ENCODE measurements at regions not wholly inside any gene's neighbourhood (a gene's known extent, or its start where the extent isn't known, plus 50 kb on each side); places are given as distances from the start of the nearest gene placed in this dataset.

DNA sequence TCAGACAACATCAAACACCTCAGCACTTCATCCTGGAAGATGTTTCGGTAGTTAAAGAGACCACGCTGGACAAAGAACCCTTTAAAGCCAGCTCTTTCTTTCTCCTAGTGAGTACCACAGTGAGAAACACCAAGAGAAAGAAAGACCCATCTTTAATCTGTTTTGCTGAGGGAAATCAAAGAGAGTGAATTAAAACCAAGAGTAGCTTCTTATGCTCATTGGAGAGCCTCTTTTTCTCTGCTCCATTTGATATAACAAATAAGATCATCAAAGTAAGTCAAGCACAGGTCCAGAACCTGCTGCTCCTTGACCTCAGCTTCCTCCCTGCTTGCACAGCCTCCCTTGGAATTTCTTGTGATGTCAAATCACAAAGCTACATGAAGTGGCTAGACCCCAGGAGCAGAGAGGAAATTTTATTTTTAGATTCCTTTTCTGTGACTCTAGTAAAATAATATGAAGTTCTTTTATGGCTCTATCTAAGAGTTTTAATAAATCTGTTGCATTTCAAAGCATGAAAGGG is 436.4 kb downstream of the C3orf38 start:
- no peak for DNase-seq

DNA sequence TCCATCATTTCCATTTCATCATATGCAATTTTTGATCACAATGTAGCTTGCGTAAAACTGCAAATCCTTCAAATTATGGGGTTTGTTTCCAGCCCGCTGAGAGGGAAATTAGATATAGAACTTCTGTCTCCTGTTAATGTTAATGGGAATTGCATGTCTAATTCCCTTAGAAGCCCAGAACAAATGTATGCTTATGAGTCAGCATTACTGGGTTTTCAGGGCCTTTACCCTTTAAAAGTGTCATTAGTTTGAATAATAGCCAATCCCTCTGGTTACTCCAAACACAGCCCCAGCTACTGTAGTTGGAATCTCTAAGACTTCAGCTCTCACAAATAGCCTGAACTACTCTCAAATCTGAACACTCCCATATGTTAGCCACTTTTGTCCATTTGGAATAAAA is 439.4 kb downstream of the C3orf38 start:
- peak; percentile 52 for DNase-seq

DNA sequence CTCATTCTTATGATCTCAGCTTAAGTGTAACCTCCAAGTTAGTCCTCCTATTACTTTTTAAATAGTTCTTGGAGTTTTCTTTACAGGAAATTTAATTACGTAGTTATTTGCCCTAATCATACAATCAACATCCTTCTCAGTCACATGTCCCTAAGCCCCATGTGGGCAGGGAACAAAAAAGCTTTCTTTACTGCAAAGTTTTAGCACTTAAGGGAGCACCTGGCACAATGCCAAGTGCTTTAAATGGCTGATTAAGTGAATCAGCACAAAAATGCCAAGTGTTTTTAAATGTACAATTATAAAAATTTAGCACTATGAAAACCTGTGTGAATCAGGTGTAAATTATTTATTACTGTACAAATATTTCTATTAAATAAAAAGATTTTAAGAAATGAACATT is 445.3 kb downstream of the C3orf38 start:
- no peak for DNase-seq

DNA sequence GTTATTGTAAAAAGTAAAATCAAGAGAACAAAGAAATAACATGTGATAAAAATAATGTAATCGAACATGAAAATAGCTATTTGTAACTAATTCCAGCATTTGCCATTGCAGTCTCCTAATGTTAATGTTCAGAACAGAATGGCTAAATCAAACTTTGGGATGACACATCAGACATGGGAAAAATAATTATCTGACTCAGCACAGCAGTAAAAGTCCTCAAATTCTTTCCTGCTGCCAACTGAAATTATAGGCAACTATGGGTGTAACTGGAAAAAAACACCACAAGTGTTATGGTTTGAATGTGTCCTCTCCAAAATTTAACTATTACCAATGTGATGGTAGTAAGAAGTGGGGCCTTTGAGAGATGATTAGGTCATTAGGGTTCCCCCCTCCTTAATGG is 446.7 kb downstream of the C3orf38 start:
- DNase-seq = no peak

DNA sequence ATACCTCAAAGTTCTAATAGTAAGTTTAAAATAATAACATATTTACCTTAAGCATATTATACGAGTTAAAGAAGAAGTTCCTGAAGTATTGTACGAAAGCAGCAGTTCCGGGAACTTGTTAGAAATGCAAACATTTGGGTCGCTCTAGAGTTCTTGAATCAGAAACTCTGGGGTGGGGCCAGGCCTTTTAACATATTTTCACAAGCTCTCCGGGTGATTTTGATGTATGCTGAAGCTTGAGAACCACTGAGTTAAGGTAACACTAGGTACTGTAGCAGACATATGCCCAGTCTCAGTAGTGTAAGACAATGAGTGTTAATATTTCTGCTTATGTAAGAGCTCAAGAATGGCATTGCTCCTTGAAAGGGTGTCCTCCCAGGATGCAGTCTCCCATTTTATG is 461.1 kb downstream of the C3orf38 start:
- no peak for DNase-seq

DNA sequence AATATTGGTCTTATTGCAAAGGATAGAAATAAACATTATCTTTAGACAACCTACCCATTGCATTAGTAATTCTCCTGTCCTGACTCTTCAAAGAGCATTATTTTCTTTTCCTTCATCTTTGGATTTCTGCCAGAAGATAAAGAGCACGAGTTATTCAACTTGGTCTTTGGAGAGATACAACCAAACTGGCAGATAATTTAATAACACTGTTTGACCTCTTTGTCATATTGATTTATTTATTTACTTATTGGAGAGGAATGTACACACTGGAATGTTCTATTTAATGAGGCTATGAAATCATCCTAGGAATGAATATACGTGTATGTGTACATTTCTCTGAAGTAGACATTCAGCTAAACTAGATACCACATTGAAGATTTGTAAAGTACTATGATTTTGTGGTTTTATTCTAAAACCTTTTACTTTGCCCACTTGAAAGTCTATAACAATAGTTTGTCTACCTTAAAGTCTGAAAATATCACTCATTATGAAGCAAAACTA is 462.1 kb downstream of the C3orf38 start:
- peak; percentile 61 for DNase-seq

DNA sequence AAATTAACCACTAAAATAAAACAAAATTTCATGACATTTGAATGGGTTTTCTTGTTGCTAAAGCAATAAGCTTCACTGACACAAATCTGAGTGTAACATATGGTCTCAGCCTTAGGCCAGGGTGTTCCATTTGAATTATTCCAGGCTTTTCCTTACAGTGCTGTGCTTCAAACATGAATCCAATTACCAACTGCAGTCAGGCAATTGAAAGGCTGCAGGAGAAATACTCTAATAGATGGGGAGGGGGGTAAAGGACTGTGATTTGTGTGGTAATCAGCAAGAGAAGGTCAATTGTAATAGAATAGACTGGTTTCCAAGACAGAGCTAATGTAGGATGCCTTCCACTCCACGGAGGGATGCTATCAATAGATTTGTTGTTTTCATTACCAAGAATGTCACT is 466.7 kb downstream of the C3orf38 start:
- peak; percentile 87 for DNase-seq

DNA sequence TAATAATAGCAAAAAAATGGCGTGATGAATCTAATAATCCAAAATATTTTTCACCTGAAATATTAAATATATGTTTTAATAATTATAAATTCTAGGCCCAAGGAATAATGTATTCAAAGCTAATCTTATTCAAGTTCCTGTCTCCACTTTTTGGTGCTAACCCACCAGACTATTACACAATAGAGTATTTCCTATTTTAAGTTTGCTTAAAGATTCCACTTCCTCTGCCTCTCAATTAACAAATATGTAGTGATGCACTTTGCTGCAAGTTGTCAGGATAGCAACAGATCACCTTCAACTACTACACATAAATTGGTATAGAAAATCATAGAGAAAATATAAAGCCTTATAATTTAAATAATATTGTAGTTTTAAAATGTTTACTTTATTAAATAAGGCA is 467.5 kb downstream of the C3orf38 start:
- no peak for DNase-seq

DNA sequence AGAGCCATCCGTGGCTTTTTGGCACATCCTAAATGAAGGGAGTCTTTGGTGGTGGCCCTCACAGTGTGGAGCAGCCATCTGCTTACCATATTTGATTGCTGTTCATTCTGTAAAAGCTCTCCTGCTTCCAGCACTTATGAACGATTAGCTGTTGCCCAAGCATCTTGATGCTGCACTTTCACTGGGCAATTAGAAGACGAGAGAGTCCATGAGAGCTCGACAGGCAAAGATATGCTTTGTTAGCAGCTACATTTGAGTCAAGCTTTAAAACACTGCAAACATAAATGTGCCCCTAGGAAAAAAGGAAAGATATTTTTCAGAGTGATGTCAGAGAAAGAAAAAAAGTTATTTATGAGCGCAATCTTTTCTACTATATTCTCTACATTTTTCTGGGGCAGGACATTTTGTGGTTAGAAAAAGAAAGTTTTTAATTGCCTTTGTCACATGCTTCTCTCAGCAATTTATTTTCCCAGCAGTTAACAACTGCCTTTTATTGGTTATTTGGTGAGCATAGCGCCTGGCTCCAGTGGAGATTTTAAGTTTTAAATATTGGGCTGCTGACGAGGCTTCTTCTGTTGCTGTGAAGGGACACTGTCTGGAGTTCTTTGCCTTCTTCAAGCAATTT is 468.4 kb downstream of the C3orf38 start:
- peak; percentile 93 for DNase-seq

DNA sequence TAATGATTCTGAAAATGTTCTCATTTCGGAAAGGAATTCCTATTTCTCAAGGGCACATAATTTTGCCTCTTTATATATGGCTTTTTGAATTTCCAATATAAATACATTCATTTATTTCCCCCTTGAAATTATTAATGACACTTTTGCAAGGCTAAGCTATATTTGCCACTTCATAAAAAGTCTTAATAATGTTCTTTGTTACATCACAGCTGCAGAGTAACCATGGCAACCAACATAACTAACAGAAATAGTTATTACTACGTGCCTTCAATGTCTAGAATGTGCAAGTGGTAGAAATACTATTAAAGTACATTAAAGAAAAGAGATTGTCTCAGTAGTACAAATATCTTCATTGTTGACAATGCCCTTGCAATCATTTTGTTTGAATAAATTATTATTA is 471.8 kb downstream of the C3orf38 start:
- DNase-seq = no peak

DNA sequence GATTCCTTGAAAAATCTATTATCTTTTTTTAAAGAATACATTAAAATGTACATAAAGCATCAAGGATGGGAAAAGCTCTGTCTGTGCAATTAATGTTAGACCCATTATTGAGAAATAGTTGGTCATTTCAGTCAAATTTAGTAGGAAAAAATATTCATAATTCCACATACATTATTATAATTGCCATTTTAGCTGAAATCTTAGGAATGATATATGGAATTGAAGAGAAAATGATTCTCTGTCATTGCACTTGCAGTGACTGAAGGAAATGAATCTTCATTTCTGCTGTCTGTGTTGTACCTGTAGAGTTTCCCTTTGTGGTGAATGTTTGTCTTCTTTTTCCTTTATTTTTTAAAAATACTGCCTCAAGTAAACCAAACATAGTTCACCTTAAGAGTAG is 473.9 kb downstream of the C3orf38 start:
- DNase-seq = no peak

DNA sequence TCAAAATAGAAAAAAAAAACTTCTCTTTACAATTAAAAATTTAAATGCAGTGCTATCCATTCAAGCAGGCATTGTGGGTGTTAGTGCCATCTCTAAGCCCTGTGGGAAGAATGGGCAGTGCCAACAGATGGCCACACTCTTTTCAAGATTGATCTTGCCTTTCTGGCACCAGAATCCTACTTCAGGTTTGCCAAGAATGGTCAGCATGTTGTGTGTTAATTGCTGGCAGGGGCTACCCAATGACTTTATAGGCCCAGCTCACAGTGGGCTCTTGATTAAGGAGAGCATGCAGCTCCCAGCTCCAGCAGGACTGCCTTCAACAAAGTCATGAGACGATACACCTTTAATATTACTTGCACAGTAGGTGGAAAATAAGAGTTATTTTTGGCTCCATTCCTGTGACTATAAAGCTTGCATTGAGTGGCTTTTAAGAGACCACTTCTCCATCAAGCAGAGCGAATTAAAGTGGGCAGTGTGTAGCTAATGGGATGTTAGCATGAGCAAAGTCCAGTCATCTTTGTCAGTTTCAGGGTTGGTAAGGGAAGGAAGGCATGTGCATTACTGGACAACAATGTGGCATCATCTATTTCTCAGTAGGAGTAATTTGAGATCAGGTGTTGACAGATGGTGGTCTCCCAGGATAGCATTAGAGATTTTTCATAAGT is 476.8 kb downstream of the C3orf38 start:
- peak; percentile 97 for DNase-seq

DNA sequence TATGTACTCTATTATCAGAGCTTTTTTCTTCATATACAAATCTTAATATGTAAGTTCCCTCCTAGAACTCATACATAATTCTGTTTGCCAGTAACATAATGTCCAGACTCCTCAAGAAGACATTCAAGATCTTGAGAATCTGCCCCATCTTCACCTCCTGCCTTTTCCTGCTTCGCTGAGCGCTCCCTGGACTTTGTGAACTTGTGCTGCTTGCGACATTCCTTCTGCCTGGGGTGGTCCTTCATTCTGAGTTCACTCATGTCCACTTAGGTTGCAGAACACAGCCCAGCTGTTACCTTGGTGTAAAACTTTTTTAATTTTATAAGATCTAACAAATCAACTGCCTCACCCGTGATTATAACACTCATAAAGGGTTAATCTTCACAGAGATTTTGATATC is 478.5 kb upstream of the EPHA3 start:
- no peak for DNase-seq

DNA sequence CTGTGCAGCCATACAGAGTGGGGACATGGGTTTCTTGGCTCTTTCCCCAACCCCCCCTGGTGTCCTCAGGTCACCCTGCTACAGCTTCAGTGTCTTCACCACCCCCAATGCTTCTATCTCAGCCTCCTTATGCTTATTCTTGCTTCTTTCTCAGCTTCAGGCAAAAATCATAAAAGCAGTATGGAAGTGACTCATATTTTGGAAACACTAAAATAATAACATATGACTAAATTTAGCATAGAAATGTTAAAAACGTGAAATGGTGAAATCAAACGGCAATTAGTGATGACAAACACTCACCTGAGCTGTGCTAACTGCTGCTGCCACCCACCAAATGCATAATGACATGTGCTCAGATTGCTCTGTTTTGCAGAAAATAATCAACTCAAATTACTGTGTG is 475.2 kb upstream of the EPHA3 start:
- no peak for DNase-seq

DNA sequence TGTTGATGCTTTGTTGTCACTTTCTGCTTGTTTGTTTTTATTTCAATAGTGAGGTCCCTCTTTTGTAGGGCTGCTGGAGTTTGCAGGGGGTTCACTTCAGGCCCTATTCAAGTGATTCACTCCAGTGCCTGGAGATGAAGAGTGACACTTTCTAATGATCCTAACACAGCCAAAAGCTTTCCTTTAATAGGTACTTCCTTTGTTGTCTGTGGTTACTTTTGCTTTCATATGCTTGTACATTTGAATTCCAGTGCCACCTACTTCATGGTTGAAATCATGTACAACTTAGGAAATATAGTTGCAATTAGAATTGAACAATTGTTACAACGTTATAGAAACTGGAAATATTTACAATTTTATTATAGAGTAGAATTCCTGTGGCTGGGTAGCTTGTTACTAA is 466.8 kb upstream of the EPHA3 start:
- no peak for DNase-seq

DNA sequence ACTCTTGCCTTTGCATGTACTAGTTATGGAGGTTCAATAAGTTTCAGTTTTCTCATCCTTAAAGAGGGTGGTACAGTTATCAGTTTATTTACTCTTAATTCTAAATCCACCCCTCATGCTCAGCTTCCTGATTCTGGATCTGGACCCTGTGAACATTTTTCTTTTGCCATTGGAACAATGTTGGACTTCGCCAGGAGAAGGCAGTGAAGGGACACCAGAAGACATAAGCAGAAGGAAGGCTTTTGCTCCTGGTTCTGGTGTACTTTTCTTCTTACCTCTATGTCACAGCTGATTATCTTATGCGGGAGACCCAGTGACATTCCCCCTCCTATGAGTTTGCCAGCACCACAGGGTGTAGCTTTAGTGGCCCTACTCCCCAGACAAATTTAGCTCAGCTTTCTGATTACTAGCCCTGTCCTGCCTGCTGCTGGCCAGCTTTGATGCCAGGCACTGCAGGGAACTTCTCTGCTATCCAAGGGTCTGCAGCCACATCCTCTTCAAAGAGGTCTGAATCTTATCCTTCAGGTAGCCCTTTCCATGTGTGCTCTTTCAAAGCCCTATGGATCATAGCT is 466.3 kb upstream of the EPHA3 start:
- no peak for DNase-seq

DNA sequence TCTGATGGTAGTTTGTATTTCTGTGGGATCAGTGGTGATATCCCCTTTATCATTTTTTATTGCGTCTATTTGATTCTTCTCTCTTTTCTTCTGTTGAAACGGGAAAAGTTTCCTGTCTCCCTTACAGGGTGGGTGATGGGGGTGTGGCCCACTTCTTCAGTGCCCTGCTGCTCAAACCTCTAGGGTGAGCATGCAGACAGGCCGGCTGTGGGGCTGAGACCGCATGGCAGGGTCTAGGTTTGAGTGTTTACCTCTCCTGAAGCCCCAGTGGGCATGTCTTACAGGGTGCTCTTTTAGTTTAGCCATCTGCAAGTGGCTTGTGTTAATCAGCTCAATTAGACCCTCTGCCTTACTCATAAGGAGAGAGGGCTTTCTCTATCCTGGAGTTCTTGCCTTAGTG is 450.0 kb upstream of the EPHA3 start:
- no peak for DNase-seq

DNA sequence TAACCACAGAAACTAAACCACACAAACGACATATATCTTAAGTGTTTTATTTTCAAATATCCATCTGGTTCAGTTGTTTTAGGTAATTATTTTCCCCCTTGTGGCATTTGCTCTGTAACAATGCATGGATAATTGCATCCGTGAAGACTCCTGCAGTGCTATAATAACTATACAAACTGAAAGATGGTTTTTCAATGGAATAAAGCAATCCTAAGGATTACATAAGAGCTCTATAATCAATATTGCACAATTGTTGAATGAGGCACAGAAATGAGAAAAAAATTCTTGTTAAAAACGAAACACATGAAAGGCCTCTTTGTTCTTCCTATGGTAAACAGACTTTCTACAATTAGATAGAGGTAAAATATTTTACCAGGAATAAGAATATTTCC is 446.0 kb upstream of the EPHA3 start:
- no peak for DNase-seq

DNA sequence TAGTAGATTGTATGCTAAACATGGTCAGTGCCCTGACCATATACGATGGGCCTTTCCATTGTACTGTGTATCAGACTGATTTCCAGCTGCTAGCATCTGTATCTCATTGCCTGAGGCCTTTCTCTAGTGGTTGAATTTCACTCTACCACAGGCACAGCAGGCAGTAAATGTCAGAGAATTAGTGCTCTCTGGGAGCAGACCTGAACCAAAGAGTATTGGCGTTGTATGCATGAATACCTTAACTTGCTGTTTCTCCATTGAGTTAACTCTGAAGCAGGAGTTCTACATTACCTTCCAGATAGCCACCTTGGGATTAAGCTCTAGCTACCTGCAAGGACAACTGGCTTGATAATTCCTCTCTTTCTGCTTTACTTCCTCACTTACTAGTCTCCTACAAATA is 439.2 kb upstream of the EPHA3 start:
- DNase-seq = no peak

DNA sequence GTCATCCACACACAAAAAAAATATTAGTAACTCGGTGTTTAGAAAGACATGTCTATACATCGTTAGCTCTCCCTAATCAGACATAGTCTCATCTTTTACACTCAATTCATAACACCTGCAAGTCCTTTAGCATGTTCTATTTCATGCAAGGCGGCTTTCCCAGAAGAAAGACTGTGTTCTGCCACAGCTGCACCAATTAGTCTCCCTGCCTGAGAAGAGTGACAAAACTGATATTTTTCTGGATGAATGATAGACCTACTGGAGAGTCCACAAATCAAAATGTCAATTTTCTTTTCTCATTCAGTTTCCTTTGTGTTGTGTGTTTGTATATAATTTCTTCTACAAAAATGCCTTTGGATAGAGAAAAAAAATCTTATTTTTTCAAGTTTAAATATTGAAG is 435.8 kb upstream of the EPHA3 start:
- DNase-seq = no peak

DNA sequence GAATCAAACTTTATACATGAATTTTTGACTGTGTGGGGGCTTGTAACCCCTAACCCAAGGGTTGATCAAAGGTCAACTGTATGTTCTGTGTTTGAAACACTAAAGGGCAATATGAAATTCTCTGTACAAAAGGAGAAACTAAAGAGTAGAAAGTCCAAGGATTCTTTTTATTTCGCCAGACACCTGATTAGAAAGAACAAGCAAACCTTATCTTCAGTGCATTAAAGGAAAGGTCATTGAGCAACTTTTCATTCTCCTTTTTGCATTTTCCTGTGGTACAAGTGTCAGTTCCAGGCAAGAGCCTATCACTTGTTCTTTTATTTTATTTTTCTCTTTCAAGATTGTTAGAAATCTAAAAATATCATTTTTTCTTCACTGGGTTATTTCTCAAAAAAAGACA is 430.1 kb upstream of the EPHA3 start:
- no peak for DNase-seq

DNA sequence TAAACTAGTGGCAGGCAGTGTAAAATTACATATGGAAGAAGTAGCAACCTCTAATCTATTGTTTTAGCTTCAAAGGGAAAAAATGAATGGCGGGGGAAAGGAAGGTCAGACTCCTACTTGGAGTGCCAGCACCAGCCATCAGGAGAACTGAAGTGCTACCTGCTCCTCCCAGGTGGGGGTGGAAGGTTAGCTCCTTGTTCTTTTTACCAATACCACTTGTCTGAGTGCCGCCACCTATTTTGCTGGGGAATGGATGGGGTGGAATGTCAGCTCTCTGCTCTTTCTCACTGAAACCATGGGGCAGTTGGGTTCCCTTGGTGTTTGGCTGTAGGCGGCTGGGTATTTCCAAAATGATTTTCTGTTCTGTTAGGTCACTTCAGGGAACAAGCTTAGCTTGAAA is 428.7 kb upstream of the EPHA3 start:
- DNase-seq = no peak

DNA sequence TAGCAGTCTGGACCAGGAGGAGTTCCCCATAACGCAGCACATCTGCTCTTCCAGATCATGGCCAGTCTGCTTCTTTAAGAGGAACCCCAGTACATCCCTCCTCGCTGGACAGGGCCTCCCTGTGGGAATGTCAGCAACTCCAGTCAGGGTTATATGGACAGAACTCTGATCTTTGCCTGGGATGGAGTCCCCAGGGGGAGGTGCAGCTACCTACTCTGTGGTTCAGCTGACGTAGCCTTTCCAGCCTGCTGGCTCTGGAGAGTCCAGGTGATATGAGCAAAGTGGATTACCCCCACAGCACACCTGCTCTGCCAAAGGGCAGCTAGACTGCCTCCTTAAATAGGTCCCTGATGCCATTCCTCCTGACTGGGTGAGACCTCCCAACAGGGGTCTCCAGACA is 417.1 kb upstream of the EPHA3 start:
- DNase-seq = no peak

DNA sequence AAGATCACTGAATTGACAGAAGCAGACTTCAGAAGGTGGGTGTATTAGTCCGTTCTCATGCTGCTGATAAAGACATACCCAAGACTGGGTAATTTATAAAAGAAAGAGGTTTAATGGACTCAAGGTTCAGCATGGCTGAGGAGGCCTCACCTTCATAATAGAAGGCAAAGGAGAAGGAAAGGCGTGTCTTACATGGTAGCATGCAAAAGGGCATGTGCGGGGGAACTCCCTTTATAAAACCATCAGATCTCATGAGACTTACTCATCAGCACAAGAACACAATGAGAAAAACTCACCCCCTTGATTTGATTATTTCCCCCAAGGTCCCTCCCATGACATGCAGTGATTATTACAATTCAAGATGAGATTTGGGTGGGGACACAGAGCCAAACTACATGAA is 416.3 kb upstream of the EPHA3 start:
- DNase-seq = no peak
